ENCODE measurements at regions not wholly inside any gene's neighbourhood (a gene's known extent, or its start where the extent isn't known, plus 50 kb on each side); places are given as distances from the start of the nearest gene placed in this dataset.

GRCh38 chr7:22667562-22668239, 59.3 kb upstream of the IL6 start:
- intact Hi-C loops (cut with DNase I), result no loop called here
- no peak overlapping the region for H3K4me3 ChIP-seq
- no peak for TF ChIP-seq CTCF (IDR thresholded peaks at IDR 0.05)
- no peaks in the 10 kb centered on the region for H3K36me3 ChIP-seq
- H3K27me3 ChIP-seq, result no peaks in the 10 kb centered on the region
- DNase-seq (no peak), ATAC-seq (no peak)
- WGBS, 2 donors, result 81 to 82% methylated on average over 2 of the region's 2 CpGs
- H3K4me1 ChIP-seq, result peaks cover 0 to 13% (median 0%) of the 10 kb centered on the region in 9 donors
- no peaks in the 10 kb centered on the region for H3K9me3 ChIP-seq
- H3K27ac ChIP-seq, result no peak overlapping the region

- Histone ChIP-seq H3K27ac (no peak overlapping the region), H3K36me3 (no peaks in the 10 kb centered on the region), H3K4me3 (no peak overlapping the region), H3K27me3 (no peaks in the 10 kb centered on the region), H3K9me3 (no peaks in the 10 kb centered on the region), H3K4me1 (peaks cover 0 to 18% (median 0%) of the 10 kb centered on the region in 9 donors)
- intact Hi-C loops (cut with DNase I), result no loop called here
- WGBS, 2 donors, result 92 to 93% methylated on average over 13 of the region's 13 CpGs
- TF ChIP-seq CTCF (IDR thresholded peaks at IDR 0.05), result no peak
- ATAC-seq (no peak), DNase-seq (no peak)
These were observed 59.8 kb upstream of the IL6 start for GRCh38 chr7:22667187-22667561.

GRCh38 chr7:22666732-22667131, 60.3 kb upstream of the IL6 start:
- H3K27me3 ChIP-seq, result no peaks in the 10 kb centered on the region
- no peaks in the 10 kb centered on the region for H3K36me3 ChIP-seq
- WGBS, 2 donors, result 62 to 66% methylated on average over 1 of the region's 1 CpG
- no peaks in the 10 kb centered on the region for H3K9me3 ChIP-seq
- TF ChIP-seq CTCF (IDR thresholded peaks at IDR 0.05), result no peak
- H3K27ac ChIP-seq, result no peak overlapping the region
- ATAC-seq (no peak), DNase-seq (no peak)
- intact Hi-C loops (cut with DNase I), result no loop called here
- H3K4me3 ChIP-seq, result no peak overlapping the region
- H3K4me1 ChIP-seq, result peaks cover 0 to 22% (median 0%) of the 10 kb centered on the region in 9 donors

- no peak for TF ChIP-seq CTCF (IDR thresholded peaks at IDR 0.05)
- no peaks in the 10 kb centered on the region for H3K27me3 ChIP-seq
- DNase-seq (no peak), ATAC-seq (no peak)
- intact Hi-C loops (cut with DNase I), result no loop called here
- H3K9me3 ChIP-seq, result no peaks in the 10 kb centered on the region
- no peaks in the 10 kb centered on the region for H3K36me3 ChIP-seq
- 90 to 95% methylated on average over 7 of the region's 7 CpGs for WGBS, 2 donors
- H3K27ac ChIP-seq, result no peak overlapping the region
- H3K4me1 ChIP-seq, result peaks cover 0 to 26% (median 0%) of the 10 kb centered on the region in 9 donors
- H3K4me3 ChIP-seq, result no peak overlapping the region
These were observed 61.1 kb upstream of the IL6 start for GRCh38 chr7:22665923-22666322.
